Activated B cell treated with CpG ODN at 0.5 μM for 24 hours (primary cell): ENCODE measurements at regions not wholly inside any gene's neighbourhood (a gene's known extent, or its start where the extent isn't known, plus 50 kb on each side); places are given as distances from the start of the nearest gene placed in this dataset.
A peak's percentile ranks its signal among the peaks of the same experiment; 100 is the strongest.

Experiments used
- ATAC-seq: fragments of 200-7000 bp; cut with Tn5 transposase; one replicate; pipeline ENCODE4 v1.10.0; 2021; ENCODE audit warnings: low read depth, mild to moderate bottlenecking, moderate library complexity
- CTCF ChIA-PET: fragments of 350-600 bp; sonication (Branson Sonifier 250); formaldehyde crosslinking; loops from one replicate; lab custom pipeline; 2021; ENCODE audit warnings: antibody characterized with exemption; lab: Charles Lee
- POLR2A ChIA-PET: fragments of 350-600 bp; sonication (Branson Sonifier 250); formaldehyde crosslinking; loops from one replicate; lab custom pipeline; 2021; ENCODE audit warnings: antibody characterized with exemption; lab: Charles Lee
- DNase-seq: peaks from one replicate; pipeline ENCODE4 v3.0.0; 2022
- H3K27ac Mint-ChIP-seq: one replicate; pipeline ENCODE4 v1.8.0; 2020; ENCODE audit warnings: mixed read lengths
- H3K27me3 Mint-ChIP-seq: one replicate; pipeline ENCODE4 v1.8.0; 2021; ENCODE audit warnings: mixed read lengths
- H3K36me3 Mint-ChIP-seq: one replicate; pipeline ENCODE4 v1.8.0; 2021; ENCODE audit warnings: low read depth, mixed read lengths
- H3K4me1 Mint-ChIP-seq: one replicate; pipeline ENCODE4 v1.8.0; 2021; ENCODE audit warnings: mixed read lengths
- H3K4me3 Mint-ChIP-seq: one replicate; pipeline ENCODE4 v1.8.0; 2020; ENCODE audit warnings: mild to moderate bottlenecking, mixed read lengths
- H3K9me3 Mint-ChIP-seq: one replicate; pipeline ENCODE4 v1.8.0; 2020; ENCODE audit warnings: mixed read lengths
- CTCF ChIP-seq: fragments of 200-600 bp; IDR thresholded peaks from one replicate; pipeline ENCODE4 v1.8.0; 2022; ENCODE audit warnings: antibody characterized with exemption, mild to moderate bottlenecking
- intact Hi-C: fragments of 100-400 bp; cut with micrococcal nuclease; formaldehyde crosslinking; loops from one replicate; pipeline ENCODE4 v1.15.1; 2024

GRCh38 chr4:83213640-83214039 is 71.0 kb downstream of the COQ2 start:
- peaks cover 1% of the 10 kb centered on the region for H3K36me3 Mint-ChIP-seq
- no peak for DNase-seq
- H3K4me3 Mint-ChIP-seq = no peak overlapping the region

DNA sequence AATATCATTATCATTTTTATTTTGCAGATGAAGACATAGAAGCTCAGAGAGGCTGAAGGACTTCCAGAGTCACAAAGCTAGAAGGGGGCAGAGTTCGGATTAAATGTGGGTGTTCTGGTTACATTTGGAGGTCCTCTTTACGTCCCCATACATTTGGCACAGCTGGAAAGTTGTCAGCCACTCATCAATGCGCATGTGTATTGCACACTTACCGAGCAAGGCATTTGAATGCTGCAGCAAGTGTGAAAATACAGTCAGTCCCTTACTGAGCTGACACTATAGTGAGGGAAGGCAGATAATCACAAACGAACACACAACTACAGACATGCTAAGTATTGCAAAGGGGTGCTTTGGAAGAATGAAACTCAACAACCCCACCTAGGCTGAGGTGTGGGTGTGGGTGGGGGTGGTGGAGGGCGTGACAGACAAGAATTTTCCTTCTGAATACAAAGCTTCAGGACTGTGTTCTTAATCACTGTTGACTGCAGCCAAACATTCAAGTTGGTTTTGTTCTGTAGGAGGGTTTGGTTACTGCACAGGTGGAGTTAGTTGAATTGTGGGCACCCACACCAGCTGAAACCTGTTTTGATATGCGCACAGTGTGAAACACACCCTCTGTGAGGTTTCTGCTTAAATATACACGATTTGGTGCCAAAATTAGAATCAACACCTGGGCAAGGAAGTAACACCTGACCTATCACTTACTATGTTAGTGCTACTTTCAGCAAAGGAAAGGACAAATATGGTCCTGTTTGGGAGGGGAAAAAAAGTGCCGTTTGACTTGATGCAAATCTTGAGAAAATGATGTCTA is 72.4 kb downstream of the COQ2 start:
- peaks cover 1% of the 10 kb centered on the region for H3K36me3 Mint-ChIP-seq
- peak overlapping the region; percentile 39 for H3K4me3 Mint-ChIP-seq
- peak overlapping the region; percentile 78 for H3K27ac Mint-ChIP-seq
- CTCF ChIA-PET = interaction anchor here (1.4 kb wide), 1 partner anchor 102 kb away, joined by 5 read pairs; no protein-coding TSS in a partner anchor
- intact Hi-C loops = loop anchor here (1.0 kb wide), 1 partner anchor 15 kb away; no protein-coding TSS in a partner anchor
- peaks cover 4% of the 10 kb centered on the region for H3K9me3 Mint-ChIP-seq
- peaks cover 86% of the 10 kb centered on the region for H3K4me1 Mint-ChIP-seq
- no peaks in the 10 kb centered on the region for H3K27me3 Mint-ChIP-seq
- ATAC-seq (peak; percentile 71), DNase-seq (no peak)
- no peak for TF ChIP-seq CTCF
- POLR2A ChIA-PET = interaction anchor here (0.6 to 1.9 kb wide), 11 partner anchors 10 to 102 kb away, joined by 3 to 16 read pairs (median 3); no protein-coding TSS in a partner anchor

More at GRCh38 chr4:83213640-83214039, 71.0 kb downstream of the COQ2 start:
- Mint-ChIP-seq H3K4me1 (peaks cover 92% of the 10 kb centered on the region), H3K27ac (peak overlapping the region; percentile 26), H3K27me3 (no peaks in the 10 kb centered on the region), H3K9me3 (peaks cover 4% of the 10 kb centered on the region)
- ChIA-PET POLR2A (no interaction called here), CTCF (interaction anchor here (1.1 kb wide), 1 partner anchor 38 kb away, joined by 3 read pairs; no protein-coding TSS in a partner anchor)
- ATAC-seq = no peak
- no peak for TF ChIP-seq CTCF
- intact Hi-C loops = no loop called here

GRCh38 chr4:83209419-83209818 is 75.2 kb downstream of the COQ2 start:
- CTCF ChIA-PET = no interaction called here
- H3K27ac Mint-ChIP-seq = peak overlapping the region; percentile 68
- peaks cover 61% of the 10 kb centered on the region for H3K4me1 Mint-ChIP-seq
- H3K27me3 Mint-ChIP-seq = no peaks in the 10 kb centered on the region
- no peak overlapping the region for H3K4me3 Mint-ChIP-seq
- POLR2A ChIA-PET = no interaction called here
- H3K9me3 Mint-ChIP-seq = peaks cover 4% of the 10 kb centered on the region
- ATAC-seq = peak; percentile 22
- intact Hi-C loops = no loop called here
- DNase-seq = no peak
- no peak for TF ChIP-seq CTCF
- H3K36me3 Mint-ChIP-seq = peaks cover 1% of the 10 kb centered on the region

DNA sequence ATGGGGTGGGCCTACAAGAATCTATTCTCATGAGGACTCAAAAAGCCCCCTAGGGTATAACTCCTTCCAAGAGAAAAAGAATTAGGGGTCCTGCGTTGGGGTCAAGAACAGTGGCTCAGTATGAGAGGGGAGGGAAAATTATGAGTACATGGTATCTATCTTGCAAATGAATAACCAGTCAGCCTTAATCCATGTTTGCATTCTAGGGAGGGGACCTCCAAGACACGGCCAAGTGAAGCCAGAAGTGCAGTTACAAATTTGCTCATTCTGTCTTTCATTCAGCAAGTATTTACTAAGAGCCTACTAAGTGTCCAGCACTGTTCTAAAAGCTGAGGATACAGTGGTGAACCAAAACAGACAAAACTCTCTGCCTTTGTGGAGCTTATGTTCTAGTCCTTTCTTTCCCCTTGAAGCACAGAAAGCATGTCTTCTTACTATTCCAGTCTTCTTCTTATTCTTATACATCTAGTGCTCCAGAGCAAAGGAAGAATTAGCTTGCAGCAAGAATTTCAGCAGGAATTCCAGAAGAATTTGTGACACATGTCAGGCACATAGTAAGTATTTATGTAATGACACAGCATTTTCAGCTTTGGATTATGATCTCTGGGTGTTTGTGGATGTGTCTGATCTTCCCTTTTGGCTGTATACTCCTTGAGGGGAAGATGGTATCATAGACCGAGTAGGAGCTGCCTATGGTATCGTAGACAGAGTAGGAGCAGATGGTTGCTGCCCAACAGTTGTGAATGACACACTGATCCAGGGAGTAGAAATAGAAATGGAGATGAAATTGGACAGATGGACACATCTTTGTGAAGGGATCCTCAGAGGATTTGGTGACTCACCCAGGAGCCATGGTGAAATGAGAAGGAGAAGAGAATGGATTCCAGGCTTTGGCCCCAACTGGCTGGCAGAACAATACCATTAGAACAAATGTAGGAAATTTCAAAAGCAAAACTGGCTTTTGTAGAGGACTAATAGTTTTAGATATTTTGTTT is 75.9 kb downstream of the COQ2 start:
- POLR2A ChIA-PET = interaction anchor here (0.6 kb wide), 1 partner anchor 10 kb away, joined by 7 read pairs; no protein-coding TSS in a partner anchor

More for the DNA sequence above, 75.9 kb downstream of the COQ2 start:
- H3K27me3 Mint-ChIP-seq = no peaks in the 10 kb centered on the region
- CTCF ChIA-PET = no interaction called here
- TF ChIP-seq CTCF = no peak
- H3K9me3 Mint-ChIP-seq = peaks cover 3% of the 10 kb centered on the region
- ATAC-seq (no peak), DNase-seq (no peak)
- peak overlapping the region; percentile 6 for H3K4me3 Mint-ChIP-seq
- intact Hi-C loops = no loop called here
- peaks cover 58% of the 10 kb centered on the region for H3K4me1 Mint-ChIP-seq
- H3K36me3 Mint-ChIP-seq = peaks cover 1% of the 10 kb centered on the region
- H3K27ac Mint-ChIP-seq = peak overlapping the region; percentile 68
